ENCODE measurements at regions not wholly inside any gene's neighbourhood (a gene's known extent, or its start where the extent isn't known, plus 50 kb on each side); places are given as distances from the start of the nearest gene placed in this dataset.

DNA sequence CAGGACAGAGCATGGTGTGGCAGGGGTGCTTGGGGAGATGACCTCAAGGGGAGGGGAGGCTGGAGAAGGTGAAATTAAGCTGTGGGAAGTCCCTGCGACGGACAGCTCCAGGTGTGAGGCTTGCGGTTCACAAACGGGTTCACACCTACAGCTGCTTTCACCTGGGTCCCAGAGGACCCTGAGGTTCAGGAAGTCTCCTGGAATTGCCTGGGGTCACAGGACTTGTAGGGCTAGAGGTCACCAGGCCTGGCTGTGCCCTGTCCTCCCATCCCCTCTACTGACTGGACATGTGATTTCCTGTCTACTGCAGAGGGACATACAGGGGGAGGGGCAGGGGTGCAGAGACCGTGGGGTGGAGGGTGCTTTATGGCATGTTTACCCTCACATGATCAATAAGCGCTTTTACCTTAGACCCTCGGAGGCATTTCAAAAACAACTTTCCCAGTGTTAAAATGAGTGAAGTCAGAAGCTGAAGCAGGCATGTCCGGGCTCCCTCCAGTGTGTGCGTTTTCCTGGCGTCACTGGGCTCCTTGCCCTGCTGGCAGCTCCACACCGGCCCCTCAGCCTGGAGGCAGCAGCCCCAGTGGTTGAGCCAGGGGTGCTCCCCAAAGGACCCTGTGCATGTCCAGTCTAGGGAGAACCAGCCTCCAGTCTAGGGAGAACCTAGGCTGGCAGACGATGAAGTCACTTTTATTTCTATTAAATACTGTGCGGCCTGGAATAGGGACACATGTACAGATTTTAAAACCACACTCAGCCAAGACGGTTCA, 66.6 kb upstream of the IGFBP3 start:
- DNase-seq: no peak

DNA sequence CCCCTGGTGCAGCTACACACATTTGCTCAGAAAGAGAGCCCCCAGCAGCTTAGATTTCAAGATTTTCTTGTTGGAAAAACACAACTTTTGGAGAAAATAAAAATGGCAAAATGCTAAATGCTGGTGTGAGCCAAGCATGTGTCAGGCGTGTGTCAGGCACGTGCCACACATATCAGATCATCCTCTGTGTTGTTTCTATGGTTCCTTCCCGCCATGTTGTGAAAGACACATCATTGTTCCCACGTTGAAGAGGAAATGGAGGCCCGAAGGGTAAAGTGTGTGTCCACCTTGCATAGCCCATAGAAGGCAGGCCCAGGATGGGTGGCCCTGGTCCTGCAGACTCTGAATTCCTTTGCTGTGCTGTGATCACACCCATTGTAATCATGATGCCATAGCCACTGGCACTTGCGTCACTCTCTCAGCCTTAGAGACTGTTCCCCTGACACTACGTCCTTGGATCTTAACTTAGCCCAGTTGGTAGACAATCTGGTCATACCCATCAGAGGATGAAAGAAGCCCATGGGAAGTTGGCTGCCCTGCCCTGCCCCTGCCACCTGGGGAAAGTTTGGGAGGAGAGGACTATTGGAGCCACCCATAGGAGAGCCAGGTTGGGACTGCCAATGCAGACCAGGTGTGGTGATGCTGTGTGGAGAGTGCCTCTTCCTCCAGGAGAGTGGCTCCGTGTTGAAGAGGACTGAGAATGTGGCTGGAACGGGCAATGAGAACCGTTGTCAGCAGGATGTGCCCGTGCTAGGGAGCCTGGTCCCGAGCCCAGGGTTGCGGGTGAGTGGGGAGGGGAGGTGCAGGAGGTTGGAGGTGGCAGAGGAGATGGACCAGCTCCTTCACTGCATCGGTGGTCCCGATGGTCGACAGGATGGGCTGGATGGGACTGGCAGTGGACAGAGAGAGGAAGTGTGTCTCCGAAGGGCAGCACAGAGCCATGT, 65.6 kb upstream of the IGFBP3 start:
- DNase-seq: no peak

DNA sequence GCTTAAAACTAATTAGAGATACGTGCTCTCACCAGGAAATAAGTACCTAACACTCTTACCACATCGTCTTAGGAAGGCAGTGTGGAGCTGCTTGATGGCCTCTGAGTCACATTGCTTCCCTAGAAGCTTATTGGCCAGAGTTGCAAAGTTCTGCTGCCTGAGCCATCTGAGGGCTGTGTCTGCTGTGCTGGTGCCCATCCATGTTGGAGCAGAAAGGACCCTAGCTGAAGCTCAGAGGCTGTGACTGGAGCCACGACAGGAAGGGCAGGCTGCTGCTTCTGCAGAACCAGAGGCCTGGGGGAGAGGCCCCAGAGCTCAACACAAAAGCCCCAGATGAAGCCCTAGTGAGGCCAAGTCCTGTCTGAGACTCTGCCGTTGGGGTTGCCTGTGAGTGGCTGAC, 64.8 kb upstream of the IGFBP3 start:
- DNase-seq: no peak

DNA sequence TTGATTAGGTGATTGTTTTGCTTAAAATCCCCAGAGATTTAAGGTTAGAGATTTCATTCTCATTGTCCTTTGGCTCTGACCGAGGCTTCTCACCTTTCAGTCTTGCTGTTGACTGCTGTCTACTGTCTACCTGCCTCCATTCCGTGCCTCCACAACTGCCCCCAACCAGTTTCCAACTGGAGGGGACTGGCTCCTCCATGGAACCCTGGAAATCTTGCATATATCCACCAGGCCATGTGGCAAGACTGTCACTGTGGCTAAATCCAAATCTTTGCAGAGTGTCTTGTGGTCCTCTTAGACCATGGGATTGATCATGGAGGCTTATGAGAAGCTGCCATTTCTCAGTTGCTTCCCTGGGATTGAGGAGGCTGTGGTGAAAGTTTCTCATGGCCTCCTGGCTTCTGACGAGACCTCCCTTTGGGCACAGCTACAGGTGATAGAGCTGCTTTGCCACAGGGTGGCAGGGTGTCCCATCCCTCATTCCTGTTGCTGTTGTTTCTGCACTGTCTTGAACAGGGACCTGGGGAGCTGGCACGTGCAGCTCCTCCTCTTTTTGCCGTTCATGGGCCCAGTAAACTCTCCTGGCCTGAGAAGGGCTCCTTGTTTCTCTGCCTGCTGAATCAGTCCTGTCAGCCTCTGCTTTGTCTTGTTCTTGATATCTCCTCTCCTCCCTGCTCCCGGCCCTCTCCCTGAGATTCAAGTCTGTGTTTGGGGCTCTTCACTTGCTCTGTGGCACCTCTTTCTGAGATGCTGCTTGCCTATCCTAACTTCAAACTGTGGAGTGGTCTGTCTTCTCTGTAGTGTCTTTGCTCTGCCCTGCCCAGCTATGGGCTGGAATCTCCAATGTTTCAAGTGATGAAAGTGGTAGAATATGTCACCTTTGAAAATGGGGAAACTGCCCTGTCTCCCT, 63.6 kb upstream of the IGFBP3 start:
- no peak for DNase-seq

DNA sequence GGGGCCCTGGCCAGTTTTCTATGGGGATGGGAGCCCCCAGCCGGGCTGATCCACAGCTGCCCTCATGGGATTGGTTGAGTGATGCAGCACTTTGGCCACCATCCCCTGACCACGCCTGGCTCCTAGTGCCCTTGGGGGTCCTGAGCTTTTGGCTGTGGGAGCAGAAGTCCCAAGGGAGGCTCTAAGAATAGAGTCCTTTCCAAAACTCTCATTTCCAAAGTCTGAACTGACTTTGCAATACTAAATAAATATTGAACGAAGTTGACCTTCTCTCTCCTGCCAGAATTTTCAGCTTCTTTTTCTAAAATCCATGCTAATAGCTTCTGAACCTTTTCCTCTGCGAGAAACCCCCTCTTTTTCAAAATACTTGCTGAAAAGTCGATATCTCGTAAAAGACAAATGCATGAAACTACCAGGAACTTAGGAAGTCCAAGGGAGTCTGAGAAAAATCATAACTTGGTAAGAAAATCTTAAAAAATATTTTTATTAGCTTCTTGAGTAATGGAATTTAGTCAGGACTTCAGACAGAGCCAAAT, 62.7 kb upstream of the IGFBP3 start:
- no peak for DNase-seq

DNA sequence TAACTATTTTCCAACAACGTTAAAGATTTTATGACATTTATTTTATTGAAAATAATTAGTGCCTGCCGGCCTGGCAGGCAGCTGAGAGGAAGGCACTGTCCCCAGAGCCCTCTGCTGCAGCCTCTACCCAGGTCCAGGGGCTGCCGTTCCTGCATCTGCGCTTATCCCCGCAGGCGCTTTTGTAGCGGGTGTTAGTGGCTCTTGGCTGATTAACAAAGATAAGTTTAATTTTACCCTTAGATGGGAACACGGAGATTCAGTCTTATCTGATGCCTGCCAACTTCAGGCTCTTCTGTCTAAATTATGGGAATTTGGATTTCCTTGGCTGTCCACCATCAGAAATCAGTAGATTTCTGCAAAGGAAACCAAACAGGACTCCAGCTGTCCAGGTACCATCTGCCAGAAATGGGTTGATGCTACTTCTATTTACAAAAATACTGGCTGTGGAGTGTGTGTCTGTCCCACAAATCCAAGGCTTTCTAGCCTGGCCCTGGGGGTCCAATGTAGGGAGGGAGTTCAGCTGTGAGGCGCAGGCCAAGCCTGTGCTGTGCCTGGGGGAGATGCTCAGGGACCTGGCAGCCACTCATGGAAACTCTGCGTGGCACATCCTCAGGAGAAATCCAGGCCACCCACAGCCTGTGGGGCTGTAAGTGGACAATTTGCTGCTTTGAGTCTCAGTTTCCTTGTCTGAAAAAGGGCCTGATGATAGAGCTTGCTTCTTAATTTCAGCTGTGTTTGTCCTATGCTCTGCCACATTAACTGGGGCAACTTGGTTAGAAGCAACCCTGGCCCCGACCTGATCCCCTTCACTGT, 62.0 kb upstream of the IGFBP3 start:
- no peak for DNase-seq

- no peak for DNase-seq
These were observed 61.1 kb upstream of the IGFBP3 start for GRCh38 chr7:45982132-45982531.

GRCh38 chr7:45980973-45981372, 59.9 kb upstream of the IGFBP3 start:
- DNase-seq: no peak

DNA sequence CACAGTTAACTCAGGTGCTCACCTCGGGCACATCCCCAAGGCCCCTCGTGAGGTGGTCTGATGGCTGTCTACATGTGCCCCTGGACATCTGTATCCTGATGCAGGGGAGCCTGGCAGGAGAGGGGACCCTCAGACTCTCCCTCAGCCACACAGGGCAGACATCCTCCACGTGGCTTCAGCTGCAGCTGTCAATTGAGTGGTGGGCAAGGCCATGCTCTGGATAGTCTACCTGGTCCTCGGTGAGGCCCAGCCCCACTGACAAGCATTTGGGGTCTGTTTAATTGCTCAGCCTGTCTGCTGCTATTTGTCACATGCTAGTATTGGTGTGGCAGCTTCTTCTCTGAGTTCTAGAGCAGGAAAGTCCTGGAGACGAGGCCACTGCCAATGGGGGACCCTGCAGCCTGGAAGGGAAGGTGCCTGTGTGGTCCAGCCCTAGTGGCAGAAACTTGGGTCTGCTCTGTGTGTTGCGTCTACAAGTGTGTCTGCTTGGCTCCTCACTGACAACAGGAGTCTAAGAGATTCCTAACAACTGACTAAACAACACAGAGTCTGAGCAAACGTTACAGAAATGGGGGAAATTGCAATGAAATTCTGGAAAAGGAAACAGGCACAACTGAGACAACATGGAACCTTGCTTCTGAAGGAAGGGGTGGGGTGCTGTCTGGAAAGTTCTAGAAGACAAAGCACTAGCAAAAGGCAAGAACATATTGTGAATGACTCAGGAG, 59.3 kb upstream of the IGFBP3 start:
- no peak for DNase-seq

DNA sequence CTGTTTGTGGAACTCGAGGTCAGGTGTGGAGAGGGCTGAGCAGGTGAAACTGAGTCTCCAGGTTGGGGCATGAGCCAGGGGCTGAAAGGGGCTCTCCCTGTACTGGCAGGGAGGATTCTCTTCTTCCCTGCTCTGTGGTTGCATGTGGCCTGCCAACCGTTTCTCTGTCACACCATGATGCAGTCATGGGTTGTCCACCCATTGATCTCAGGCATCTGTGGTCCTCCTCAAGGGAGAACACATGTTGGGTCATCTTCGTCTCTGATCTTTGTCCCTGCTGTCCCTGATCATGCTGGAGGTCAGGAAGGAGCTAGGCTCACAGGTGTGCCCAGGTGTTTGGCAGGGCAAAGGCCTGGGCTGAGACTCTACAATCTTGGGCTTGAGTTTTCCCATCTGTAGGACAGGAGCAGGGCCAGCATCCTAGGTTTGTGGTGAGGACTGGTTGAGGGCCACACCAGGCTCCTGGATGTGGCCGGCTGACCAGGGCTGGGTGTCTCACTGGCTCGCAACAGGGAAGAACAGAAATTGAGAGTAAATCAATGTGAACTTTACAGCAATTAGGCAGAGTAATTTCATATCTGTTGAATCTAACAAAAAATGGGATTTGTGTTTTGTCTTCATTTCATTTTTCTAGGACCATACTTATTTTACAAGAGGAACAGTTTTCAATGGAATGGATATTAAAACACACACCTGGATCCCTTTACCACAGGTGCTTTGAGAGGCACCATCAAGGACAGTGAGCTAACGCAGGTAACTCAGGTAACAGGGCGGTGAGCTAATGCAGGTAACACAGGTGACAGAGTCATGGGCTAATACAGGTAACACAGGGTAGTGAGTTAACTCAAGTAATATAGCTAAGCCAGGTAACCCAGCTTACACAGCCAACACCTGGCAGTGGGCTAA, 58.5 kb upstream of the IGFBP3 start:
- DNase-seq: no peak

- DNase-seq: no peak
These were observed 57.7 kb upstream of the IGFBP3 start for GRCh38 chr7:45978731-45979211.

GRCh38 chr7:45978010-45978681, 57.1 kb upstream of the IGFBP3 start:
- DNase-seq: no peak

DNA sequence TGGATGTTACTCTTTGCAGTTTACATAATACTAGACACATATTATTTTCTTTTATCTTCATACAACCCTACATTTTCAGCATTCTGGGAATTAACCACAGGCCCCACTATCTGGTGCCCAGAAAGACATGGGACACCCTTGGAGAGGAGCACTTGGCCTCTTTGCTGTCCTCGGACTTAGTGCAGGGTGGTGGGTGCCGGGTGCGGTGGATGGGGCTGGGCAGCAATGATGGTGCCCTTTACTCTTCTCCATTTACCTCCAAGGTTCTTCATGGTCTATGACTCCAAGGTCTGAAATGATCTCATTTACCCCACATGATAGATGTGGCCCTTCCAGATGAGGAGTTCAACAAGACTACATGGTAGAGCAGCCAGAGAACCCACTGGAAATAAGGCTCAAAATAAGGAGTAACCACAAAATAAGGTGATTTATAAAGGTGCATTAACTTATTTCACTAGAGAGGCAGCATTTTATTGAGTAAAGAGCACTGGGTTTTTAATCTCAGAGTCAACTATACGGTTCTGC, 56.2 kb upstream of the IGFBP3 start:
- no peak for DNase-seq

DNA sequence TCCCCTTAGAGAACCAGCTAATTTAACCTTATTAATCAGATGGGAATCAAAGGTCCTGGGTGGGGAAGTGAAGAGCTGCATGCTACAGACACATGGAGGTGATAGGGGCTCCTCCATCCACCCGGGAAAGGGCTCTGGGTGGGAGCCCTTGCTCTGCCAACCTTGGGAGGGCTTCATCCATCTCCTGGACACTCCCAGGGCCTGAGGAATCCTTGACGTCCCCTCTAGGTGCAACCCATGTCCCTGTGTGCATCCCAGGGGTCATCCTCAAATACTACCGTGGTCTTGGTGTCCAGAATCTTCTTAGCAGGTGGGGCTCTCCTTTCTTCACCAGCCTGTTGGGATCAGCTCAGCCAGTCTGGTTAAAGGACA, 55.4 kb upstream of the IGFBP3 start:
- no peak for DNase-seq

DNA sequence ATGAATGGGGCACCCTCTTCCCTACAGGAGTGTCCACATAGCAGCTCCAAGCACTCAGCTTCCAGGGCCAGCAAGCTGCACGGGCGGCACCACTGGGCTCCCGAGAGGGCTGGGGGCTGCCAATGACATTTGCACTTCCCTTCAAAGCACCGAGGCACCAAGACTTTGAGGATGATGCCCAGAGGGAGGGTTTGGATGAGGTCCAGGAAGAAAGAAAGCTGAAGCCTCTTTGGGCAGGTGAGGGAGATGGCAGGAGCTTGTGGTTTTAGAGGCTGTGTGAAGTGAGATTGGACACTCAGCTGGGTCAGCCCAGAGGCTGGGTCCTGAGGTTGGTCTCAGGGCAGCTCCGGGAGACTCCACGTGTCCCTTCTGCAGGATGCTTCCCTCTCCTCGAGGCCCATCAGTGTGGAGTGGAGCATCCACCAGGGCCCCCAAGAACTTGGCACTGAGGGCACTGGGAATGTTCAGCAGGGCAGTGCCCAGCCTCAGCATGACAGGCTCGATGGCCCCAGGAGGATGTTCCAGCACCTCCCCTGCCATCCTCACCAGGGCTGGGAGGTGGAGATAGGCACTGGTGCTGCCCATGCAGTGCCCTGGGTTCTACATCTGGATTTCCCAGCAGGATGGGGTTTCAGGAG, 54.9 kb upstream of the IGFBP3 start:
- DNase-seq: no peak

DNA sequence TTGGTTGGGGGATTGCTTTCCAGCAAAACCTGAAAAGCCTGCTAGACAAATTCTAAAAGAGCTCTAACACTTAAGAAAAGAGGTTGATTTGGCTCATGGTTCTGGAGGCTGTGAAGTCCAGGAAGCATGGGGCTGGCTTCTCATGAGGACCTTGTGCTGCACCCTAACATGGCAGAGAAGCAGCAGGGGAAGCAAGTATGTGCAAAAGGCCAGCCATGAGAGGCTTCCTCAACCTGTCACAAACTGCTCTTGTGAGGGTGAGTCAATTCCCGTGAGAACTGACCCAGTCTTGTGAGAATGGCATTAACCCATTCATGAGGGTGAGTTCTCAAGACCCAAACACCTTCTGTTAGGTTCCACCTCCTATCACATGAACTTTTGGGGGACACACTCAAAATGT, 54.3 kb upstream of the IGFBP3 start:
- DNase-seq: no peak

DNA sequence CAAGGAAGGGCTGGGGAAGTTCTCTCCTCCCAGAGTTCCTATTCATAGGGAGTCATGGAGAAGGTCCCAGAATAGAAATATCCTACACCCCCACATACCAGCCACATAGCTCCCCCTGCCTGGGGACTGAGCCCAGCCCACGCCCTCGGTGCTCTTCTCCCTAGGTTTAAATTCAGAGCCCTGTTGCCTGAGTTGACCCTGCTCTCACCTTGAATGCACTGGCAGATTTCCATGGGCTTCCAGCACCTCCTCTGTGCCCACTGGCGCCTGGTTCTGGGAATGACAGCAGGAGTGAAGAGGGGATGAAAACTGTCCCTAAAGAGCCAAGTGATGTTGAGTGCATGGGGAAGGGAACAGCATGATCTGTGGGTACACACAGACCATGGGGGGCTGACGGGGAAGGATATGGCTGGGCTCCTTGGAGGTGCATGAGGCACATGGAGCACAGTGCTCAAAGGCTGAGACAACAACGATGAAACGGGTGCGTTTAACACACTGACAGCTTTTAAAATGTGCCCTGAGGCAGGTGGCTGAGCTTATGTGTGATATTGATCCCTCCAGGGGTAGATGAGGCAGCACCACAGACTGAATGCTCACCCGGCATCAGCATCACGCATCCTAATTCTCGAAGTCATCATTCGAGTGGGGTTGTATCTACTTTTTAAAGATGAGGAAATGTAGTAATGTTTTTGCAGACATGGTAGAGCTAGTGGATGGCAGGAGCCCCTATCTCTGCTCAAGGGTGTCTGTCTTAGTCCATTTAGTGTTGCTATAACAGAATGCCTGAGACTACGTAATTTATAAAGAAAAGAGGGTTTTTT, 53.7 kb upstream of the IGFBP3 start:
- no peak for DNase-seq
